Breast epithelium (tissue), 4 donors: ENCODE measurements at regions not wholly inside any gene's neighbourhood (a gene's known extent, or its start where the extent isn't known, plus 50 kb on each side); places are given as distances from the start of the nearest gene placed in this dataset.

Source experiments
- DNase-seq, 2 donors: peaks; one replicate each; pipeline ENCODE4 v3.0.0-alpha.2; 2019; ENCODE audit warnings: low spot score in 2 of 2
- H3K27ac ChIP-seq, 2 donors: fragments of 200-600 bp; sonication (generic) in 1 of 2; one replicate each; pipeline ENCODE4 v1.5.1; 2016 to 2019; ENCODE audit warnings: mild to moderate bottlenecking in 1 of 2
- H3K27me3 ChIP-seq, 2 donors: fragments of 200-600 bp; sonication (generic) in 1 of 2; one replicate each; pipeline versions ENCODE4 v1.5.1 to v1.6.0; 2017 to 2019; ENCODE audit warnings: control low read depth in 1 of 2, mild to moderate bottlenecking in 1 of 2
- H3K36me3 ChIP-seq: fragments of 200-600 bp; one replicate; pipeline ENCODE4 v1.5.1; 2019
- H3K4me1 ChIP-seq, 2 donors: fragments of 200-600 bp; sonication (generic); one replicate each; pipeline ENCODE4 v1.5.1; 2016 to 2019; ENCODE audit warnings: control low read depth in 1 of 2
- H3K4me3 ChIP-seq, 3 donors: fragments of 200-600 bp; sonication (generic); 1 replicate in 2 of 3; 2 replicates in 1 of 3; pipeline ENCODE4 v1.5.1; 2016 to 2019; ENCODE audit warnings: mild to moderate bottlenecking in 3 of 3, moderate library complexity in 2 of 3
- H3K9me3 ChIP-seq, 2 donors: fragments of 200-600 bp; sonication (generic) in 1 of 2; one replicate each; pipeline ENCODE4 v1.5.1; 2016 to 2019; ENCODE audit warnings: control low read depth in 1 of 2
- POLR2A ChIP-seq: fragments of 450-650 bp; IDR thresholded peaks from one replicate; pipeline ENCODE4 v1.6.1; 2016; ENCODE audit warnings: antibody characterized with exemption, mild to moderate bottlenecking, moderate library complexity
- POLR2AphosphoS5 ChIP-seq, 3 donors: sonication (generic); formaldehyde crosslinking; IDR thresholded peaks; one replicate each; pipeline ENCODE4 v1.6.1; 2017; ENCODE audit warnings: antibody characterized with exemption in 3 of 3
- intact Hi-C: fragments of 100-400 bp; cut with DNase I; formaldehyde crosslinking; loops from one replicate; pipeline ENCODE4 v1.15.1; 2023; ENCODE audit warnings: low total_unique reads
- TF ChIP-seq, protein P1 (sequence below), 3 donors: fragments of 450-650 bp; IDR thresholded peaks; one replicate each; pipeline ENCODE4 v1.5.1; 2016 to 2017; ENCODE audit warnings: antibody characterized with exemption in 3 of 3, mild to moderate bottlenecking in 3 of 3, moderate library complexity in 3 of 3

DNA sequence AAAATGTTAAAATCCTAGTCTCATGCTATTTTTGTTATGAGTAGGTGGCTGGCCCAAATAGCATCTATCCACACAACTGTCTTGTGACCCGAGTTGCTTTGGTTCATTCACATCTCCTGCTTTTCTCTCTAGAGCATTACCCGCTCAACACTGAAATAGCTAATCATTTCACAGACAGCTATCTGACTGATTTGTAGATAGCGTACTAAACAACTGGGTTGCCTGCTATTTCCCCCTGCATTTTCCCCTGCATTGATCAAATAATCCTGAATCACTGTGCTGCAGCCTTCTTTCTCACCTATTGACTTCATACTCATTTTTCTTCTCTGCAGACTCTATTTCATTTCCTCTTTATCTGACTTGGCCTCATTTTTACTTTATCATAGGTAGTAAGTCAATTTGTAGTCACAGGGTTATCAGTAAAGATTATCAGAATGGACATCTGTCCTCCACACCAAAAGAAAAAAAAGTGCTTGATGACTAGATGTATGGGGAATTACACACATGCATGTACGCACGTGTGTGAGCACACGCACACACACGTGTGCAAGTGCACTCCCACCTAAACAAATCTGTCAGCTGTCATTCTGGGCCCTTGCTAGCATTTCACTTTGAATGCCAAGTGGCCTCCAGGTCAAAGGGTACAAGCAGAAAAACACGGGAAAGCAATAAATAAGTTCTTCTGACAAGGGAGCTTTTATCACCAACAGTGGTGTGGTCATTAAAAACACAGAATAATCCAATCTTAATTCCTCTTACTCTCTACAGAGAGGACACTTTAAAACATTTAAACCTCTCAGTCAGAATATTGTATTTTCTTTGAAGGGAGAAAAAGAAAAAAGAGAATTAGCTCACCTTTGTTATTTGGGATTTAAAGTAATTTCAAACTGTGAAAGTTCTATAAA lies 501.6 kb downstream of the EFNA5 start:
- Histone ChIP-seq H3K27ac (no peak overlapping the region), H3K36me3 (no peaks in the 10 kb centered on the region), H3K27me3 (no peaks in the 10 kb centered on the region), H3K9me3 (peaks cover 0 to 7% of the 10 kb centered on the region in 2 donors), H3K4me3 (no peak overlapping the region), H3K4me1 (no peaks in the 10 kb centered on the region)
- no peak for DNase-seq
- TF ChIP-seq, protein P1, sequence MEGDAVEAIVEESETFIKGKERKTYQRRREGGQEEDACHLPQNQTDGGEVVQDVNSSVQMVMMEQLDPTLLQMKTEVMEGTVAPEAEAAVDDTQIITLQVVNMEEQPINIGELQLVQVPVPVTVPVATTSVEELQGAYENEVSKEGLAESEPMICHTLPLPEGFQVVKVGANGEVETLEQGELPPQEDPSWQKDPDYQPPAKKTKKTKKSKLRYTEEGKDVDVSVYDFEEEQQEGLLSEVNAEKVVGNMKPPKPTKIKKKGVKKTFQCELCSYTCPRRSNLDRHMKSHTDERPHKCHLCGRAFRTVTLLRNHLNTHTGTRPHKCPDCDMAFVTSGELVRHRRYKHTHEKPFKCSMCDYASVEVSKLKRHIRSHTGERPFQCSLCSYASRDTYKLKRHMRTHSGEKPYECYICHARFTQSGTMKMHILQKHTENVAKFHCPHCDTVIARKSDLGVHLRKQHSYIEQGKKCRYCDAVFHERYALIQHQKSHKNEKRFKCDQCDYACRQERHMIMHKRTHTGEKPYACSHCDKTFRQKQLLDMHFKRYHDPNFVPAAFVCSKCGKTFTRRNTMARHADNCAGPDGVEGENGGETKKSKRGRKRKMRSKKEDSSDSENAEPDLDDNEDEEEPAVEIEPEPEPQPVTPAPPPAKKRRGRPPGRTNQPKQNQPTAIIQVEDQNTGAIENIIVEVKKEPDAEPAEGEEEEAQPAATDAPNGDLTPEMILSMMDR (IDR thresholded peaks at IDR 0.05), result no peak
- intact Hi-C loops, result no loop called here

DNA sequence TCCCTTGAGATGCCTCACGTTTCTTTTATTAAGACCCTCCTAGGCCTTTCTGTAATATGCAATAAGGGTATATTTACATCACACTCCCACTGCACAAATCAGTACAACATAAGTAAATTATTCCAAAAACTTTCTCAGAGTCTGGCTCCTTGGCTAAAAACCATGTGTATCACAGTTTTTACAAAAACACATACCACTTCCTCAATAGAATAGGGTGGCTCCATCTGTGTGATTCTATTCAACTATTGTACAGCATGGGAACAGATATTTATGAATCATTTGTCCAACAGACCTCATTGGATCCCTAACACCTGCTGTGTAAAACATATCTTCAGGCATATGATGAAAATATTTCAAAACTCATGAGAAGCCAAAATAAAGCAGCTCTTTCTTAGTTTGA lies 502.7 kb downstream of the EFNA5 start:
- H3K36me3 ChIP-seq, result no peaks in the 10 kb centered on the region
- H3K27ac ChIP-seq, result no peak overlapping the region
- H3K4me3 ChIP-seq, result no peak overlapping the region
- intact Hi-C loops, result no loop called here
- TF ChIP-seq, protein P1 (IDR thresholded peaks at IDR 0.05), result no peak
- TF ChIP-seq POLR2A (no peak), POLR2AphosphoS5 (IDR thresholded peaks at IDR 0.05) (no peak)
- peaks cover 0 to 7% of the 10 kb centered on the region in 2 donors for H3K9me3 ChIP-seq
- H3K4me1 ChIP-seq, result no peaks in the 10 kb centered on the region
- H3K27me3 ChIP-seq, result no peaks in the 10 kb centered on the region
- DNase-seq, result no peak

DNA sequence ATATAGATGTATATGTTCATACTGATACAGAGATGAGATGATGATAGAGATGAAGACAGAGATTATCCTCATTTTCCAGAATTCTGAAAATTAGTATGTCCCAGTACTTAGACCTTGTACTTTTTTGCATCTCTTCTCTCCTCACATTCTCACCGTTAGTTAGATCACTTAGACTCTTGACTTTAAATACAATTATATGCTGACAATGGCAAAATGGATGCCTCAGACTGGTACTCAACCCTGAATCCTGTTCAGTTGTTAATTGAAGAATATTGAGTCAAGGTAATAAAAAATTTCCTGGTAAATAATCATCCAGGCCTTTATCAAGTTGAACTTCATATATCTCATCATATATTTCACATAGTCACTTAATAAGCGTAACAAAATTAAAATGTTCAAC lies 505.4 kb downstream of the EFNA5 start:
- H3K4me1 ChIP-seq, result no peaks in the 10 kb centered on the region
- H3K9me3 ChIP-seq, result no peaks in the 10 kb centered on the region
- no peaks in the 10 kb centered on the region for H3K36me3 ChIP-seq
- TF ChIP-seq, protein P1 (IDR thresholded peaks at IDR 0.05), result no peak
- TF ChIP-seq POLR2AphosphoS5 (IDR thresholded peaks at IDR 0.05), result no peak
- no peak for TF ChIP-seq POLR2A
- intact Hi-C loops, result no loop called here
- no peak overlapping the region for H3K27ac ChIP-seq
- no peak for DNase-seq
- H3K27me3 ChIP-seq, result no peaks in the 10 kb centered on the region
- H3K4me3 ChIP-seq, result no peak overlapping the region

DNA sequence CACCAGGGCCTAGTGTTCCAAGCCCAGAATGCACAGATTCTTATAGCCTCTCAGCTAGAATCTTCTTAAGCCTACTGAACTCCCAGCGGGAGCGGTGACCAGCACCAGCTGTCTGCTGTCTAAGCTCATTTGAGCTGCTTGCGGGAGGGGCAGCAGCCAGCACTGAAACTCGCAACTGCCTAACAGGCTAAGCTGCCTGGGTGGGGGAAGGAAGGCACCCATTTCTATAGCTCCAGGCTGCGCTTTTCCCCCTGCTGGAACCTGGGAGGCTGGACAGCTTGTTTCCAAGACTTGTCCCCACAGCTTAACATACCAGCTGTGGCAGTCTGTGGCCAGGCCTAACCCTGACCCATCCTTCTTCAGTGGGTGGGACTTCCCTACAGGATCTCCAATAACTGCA lies 512.9 kb downstream of the EFNA5 start:
- H3K9me3 ChIP-seq, result no peaks in the 10 kb centered on the region
- no peaks in the 10 kb centered on the region for H3K27me3 ChIP-seq
- intact Hi-C loops, result no loop called here
- no peaks in the 10 kb centered on the region for H3K4me1 ChIP-seq
- H3K4me3 ChIP-seq, result no peak overlapping the region
- TF ChIP-seq POLR2AphosphoS5 (IDR thresholded peaks at IDR 0.05), result no peak
- TF ChIP-seq, protein P1 (IDR thresholded peaks at IDR 0.05), result no peak
- no peak for TF ChIP-seq POLR2A
- H3K27ac ChIP-seq, result no peak overlapping the region
- DNase-seq, result no peak
- no peaks in the 10 kb centered on the region for H3K36me3 ChIP-seq

DNA sequence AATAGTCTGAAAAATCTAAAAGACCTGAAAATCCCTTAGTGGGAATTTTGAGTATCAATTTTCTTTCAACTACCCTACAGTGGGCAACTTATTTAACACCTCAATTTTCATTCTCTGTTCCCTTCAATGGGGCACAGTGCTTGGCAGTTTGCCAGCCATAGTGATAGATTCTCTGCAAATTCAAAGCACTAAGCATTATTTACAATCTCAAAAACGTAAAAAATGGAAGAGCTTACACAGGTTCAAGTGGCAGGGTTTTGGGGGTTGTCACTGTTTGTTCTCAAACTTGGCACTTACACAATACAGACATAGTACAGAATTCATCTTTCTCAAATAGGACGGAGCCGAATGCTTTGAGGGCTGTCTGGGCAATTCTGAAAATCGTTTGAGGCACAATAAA lies 515.0 kb downstream of the EFNA5 start:
- Histone ChIP-seq H3K27ac (no peak overlapping the region), H3K4me3 (no peak overlapping the region), H3K9me3 (no peaks in the 10 kb centered on the region), H3K36me3 (no peaks in the 10 kb centered on the region), H3K4me1 (no peaks in the 10 kb centered on the region), H3K27me3 (no peaks in the 10 kb centered on the region)
- DNase-seq, result no peak
- intact Hi-C loops, result no loop called here
- TF ChIP-seq, protein P1 (IDR thresholded peaks at IDR 0.05), result no peak
- no peak for TF ChIP-seq POLR2A
- TF ChIP-seq POLR2AphosphoS5 (IDR thresholded peaks at IDR 0.05), result no peak
